ENCODE measurements at regions not wholly inside any gene's neighbourhood (a gene's known extent, or its start where the extent isn't known, plus 50 kb on each side); places are given as distances from the start of the nearest gene placed in this dataset.

DNA sequence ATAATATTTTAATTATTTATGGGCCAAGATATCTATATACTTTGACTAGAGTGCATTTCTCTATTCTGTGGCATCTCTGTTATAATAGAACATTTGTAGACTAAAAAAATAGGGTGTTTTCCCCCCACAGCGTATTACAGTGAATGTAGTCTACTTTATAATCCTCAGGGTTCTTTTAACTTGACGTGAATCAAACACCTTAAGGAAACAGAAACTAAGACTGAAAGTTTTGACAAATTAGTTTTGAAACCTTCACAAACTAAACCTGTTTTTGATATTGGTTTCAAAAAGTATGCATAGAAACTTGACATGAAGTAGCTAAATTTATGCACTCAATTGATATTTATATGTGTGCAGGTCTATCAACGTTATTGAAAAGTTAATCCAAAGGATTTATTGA lies 1963.1 kb upstream of the TENM3 start:
- TF ChIP-seq, protein P1, sequence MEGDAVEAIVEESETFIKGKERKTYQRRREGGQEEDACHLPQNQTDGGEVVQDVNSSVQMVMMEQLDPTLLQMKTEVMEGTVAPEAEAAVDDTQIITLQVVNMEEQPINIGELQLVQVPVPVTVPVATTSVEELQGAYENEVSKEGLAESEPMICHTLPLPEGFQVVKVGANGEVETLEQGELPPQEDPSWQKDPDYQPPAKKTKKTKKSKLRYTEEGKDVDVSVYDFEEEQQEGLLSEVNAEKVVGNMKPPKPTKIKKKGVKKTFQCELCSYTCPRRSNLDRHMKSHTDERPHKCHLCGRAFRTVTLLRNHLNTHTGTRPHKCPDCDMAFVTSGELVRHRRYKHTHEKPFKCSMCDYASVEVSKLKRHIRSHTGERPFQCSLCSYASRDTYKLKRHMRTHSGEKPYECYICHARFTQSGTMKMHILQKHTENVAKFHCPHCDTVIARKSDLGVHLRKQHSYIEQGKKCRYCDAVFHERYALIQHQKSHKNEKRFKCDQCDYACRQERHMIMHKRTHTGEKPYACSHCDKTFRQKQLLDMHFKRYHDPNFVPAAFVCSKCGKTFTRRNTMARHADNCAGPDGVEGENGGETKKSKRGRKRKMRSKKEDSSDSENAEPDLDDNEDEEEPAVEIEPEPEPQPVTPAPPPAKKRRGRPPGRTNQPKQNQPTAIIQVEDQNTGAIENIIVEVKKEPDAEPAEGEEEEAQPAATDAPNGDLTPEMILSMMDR (IDR thresholded peaks at IDR 0.05; ENCODE audit: extremely low read depth, low read depth, low read length), result no peak
- H3K36me3 ChIP-seq (ENCODE audit: insufficient read depth, low read length), result no peaks in the 10 kb centered on the region
- DNase-seq (ENCODE audit: insufficient read length, low spot score, missing footprints), result no peak
- H3K27ac ChIP-seq (ENCODE audit: low read depth, low read length), result no peak overlapping the region
- H3K4me2 ChIP-seq (ENCODE audit: insufficient read depth, low read length), result no peak overlapping the region
- no peak overlapping the region for H3K4me3 ChIP-seq (ENCODE audit: insufficient read depth, low read length)
- no peaks in the 10 kb centered on the region for H3K79me2 ChIP-seq (ENCODE audit: insufficient read depth, low read length)
- no peak overlapping the region for H2AFZ ChIP-seq (ENCODE audit: low read length)
- no peaks in the 10 kb centered on the region for H3K27me3 ChIP-seq (ENCODE audit: insufficient read depth, low read length)
- H3K4me1 ChIP-seq (ENCODE audit: insufficient read depth, low read length), result no peaks in the 10 kb centered on the region
- no peaks in the 10 kb centered on the region for H3K9me3 ChIP-seq (ENCODE audit: low read depth, low read length)
- no peaks in the 10 kb centered on the region for H4K20me1 ChIP-seq (ENCODE audit: insufficient read depth, low read length)

DNA sequence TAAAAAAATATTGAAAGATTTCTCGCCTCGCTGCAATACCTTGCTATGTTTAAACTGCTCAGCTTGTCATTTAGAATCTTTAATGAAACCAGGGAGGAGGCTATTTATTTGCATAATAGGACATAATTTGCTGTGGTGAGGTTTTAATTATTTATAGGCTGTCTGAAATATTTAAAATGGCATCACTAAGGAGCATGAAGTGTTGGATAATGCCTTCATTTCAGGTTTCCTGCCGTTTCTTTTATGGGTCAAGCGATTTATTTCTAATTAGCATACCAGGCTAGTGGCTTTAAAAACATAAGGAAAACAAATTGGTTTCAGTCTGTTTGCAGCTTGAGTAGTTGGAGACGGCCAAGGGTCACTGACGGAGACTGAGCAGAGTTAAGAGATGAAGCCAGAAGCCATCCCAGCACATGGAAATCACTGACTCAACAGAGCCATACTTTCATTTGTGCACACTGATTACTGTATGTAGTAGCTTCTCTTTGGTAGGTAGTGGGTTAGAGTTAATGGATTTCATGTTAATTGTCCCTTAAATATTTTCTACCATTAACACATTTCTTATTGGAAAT lies 1962.4 kb upstream of the TENM3 start:
- no peak overlapping the region for H3K27ac ChIP-seq (ENCODE audit: low read depth, low read length)
- H3K4me2 ChIP-seq (ENCODE audit: insufficient read depth, low read length), result no peak overlapping the region
- H3K79me2 ChIP-seq (ENCODE audit: insufficient read depth, low read length), result no peaks in the 10 kb centered on the region
- no peaks in the 10 kb centered on the region for H3K36me3 ChIP-seq (ENCODE audit: insufficient read depth, low read length)
- TF ChIP-seq, protein P1 (IDR thresholded peaks at IDR 0.05; ENCODE audit: extremely low read depth, low read depth, low read length), result no peak
- DNase-seq (ENCODE audit: insufficient read length, low spot score, missing footprints), result no peak
- no peak overlapping the region for H2AFZ ChIP-seq (ENCODE audit: low read length)
- no peak overlapping the region for H3K4me3 ChIP-seq (ENCODE audit: insufficient read depth, low read length)
- H4K20me1 ChIP-seq (ENCODE audit: insufficient read depth, low read length), result no peaks in the 10 kb centered on the region
- H3K27me3 ChIP-seq (ENCODE audit: insufficient read depth, low read length), result no peaks in the 10 kb centered on the region
- H3K9me3 ChIP-seq (ENCODE audit: low read depth, low read length), result no peaks in the 10 kb centered on the region
- H3K4me1 ChIP-seq (ENCODE audit: insufficient read depth, low read length), result no peaks in the 10 kb centered on the region

DNA sequence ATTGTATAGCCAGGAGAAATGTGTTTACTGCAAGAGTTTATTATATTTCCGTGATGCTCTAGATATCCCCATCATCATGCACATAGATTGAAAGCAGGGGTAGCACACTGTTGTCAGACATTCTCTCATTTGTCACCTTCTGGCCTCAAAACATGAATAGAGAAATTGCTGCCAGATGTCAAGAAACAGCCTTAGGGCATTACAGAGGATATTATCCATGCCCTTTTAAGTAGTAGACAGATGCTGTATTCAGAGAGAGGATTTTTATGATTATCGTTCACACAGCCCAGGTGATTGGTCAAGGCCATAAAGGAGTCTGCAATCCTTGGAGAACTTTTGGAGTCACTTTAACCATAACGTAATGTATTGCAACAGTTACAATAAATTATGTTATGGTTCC lies 1961.5 kb upstream of the TENM3 start:
- Histone ChIP-seq H3K79me2 (ENCODE audit: insufficient read depth, low read length) (no peaks in the 10 kb centered on the region), H2AFZ (ENCODE audit: low read length) (no peak overlapping the region), H3K9me3 (ENCODE audit: low read depth, low read length) (no peaks in the 10 kb centered on the region), H3K27ac (ENCODE audit: low read depth, low read length) (no peak overlapping the region), H3K4me3 (ENCODE audit: insufficient read depth, low read length) (no peak overlapping the region), H3K36me3 (ENCODE audit: insufficient read depth, low read length) (no peaks in the 10 kb centered on the region), H3K4me2 (ENCODE audit: insufficient read depth, low read length) (no peak overlapping the region), H4K20me1 (ENCODE audit: insufficient read depth, low read length) (no peaks in the 10 kb centered on the region), H3K4me1 (ENCODE audit: insufficient read depth, low read length) (no peaks in the 10 kb centered on the region), H3K27me3 (ENCODE audit: insufficient read depth, low read length) (no peaks in the 10 kb centered on the region)
- no peak for DNase-seq (ENCODE audit: insufficient read length, low spot score, missing footprints)
- TF ChIP-seq, protein P1 (IDR thresholded peaks at IDR 0.05; ENCODE audit: extremely low read depth, low read depth, low read length), result no peak

- no peaks in the 10 kb centered on the region for H3K4me1 ChIP-seq (ENCODE audit: insufficient read depth, low read length)
- H3K4me3 ChIP-seq (ENCODE audit: insufficient read depth, low read length), result no peak overlapping the region
- H4K20me1 ChIP-seq (ENCODE audit: insufficient read depth, low read length), result no peaks in the 10 kb centered on the region
- no peak for DNase-seq (ENCODE audit: insufficient read length, low spot score, missing footprints)
- H2AFZ ChIP-seq (ENCODE audit: low read length), result no peak overlapping the region
- H3K4me2 ChIP-seq (ENCODE audit: insufficient read depth, low read length), result no peak overlapping the region
- H3K79me2 ChIP-seq (ENCODE audit: insufficient read depth, low read length), result no peaks in the 10 kb centered on the region
- no peaks in the 10 kb centered on the region for H3K27me3 ChIP-seq (ENCODE audit: insufficient read depth, low read length)
- no peaks in the 10 kb centered on the region for H3K9me3 ChIP-seq (ENCODE audit: low read depth, low read length)
- TF ChIP-seq, protein P1 (IDR thresholded peaks at IDR 0.05; ENCODE audit: extremely low read depth, low read depth, low read length), result no peak
- H3K36me3 ChIP-seq (ENCODE audit: insufficient read depth, low read length), result no peaks in the 10 kb centered on the region
- H3K27ac ChIP-seq (ENCODE audit: low read depth, low read length), result no peak overlapping the region
Observed at GRCh38 chr4:180284267-180284666, 1958.9 kb upstream of the TENM3 start.
